SK-N-MC (cell line): ENCODE measurements at regions not wholly inside any gene's neighbourhood (a gene's known extent, or its start where the extent isn't known, plus 50 kb on each side); places are given as distances from the start of the nearest gene placed in this dataset.

ENCODE experiments used
- EZH2 ChIP-seq: fragments of 200-600 bp; sonication (generic); IDR thresholded peaks from one replicate; pipeline ENCODE4 v1.6.1; 2017; ENCODE audit warnings: antibody characterized with exemption
- FOXP2 ChIP-seq: optimal IDR thresholded peaks from 2 replicates; pipeline ENCODE3; 2011; ENCODE audit warnings: mild to moderate bottlenecking, moderate library complexity; ENCODE audit not compliant: insufficient read depth; ENCODE audit errors: extremely low read length, control extremely low read depth
- POLR2AphosphoS5 ChIP-seq: IDR thresholded peaks from 2 replicates; pipeline ENCODE4 v1.6.1; 2012; ENCODE audit warnings: mild to moderate bottlenecking, low read depth, low read length, borderline replicate concordance

GRCh38 chr6:154914288-154914687 is 80.8 kb upstream of the TIAM2 start:
- TF ChIP-seq POLR2AphosphoS5 (no peak), EZH2 (no peak), FOXP2 (no peak)
